HG03460 (cell line): ENCODE measurements at regions not wholly inside any gene's neighbourhood (a gene's known extent, or its start where the extent isn't known, plus 50 kb on each side); places are given as distances from the start of the nearest gene placed in this dataset.
"Not testable (repeated sequence)": the region's sequence is repeated elsewhere in the genome, so short reads cannot be mapped to it uniquely, and the experiment has no call there.

Source experiments
- ATAC-seq: cut with Tn5 transposase; IDR thresholded peaks from one replicate; pipeline ENCODE4 v1.9.1; 2021; ENCODE audit not compliant: unreplicated experiment

DNA sequence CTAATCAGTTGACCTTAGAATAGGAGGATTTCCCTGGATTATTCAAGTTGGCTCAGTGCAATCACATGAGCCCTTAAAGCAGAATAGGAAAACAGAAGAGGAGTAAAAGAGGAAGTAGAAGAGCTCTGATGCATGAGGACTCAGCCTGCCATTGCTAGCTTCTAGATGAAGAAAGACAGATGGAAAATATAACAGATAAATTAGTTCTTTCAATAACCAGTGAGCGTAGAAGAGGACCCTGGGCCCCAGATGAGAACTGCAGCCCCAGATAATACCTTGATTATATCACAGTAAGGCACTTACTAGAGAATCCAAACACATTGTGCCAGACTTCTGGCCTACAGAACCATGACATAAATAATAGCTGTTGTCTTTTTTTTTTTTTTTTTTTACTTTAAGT, 314.0 kb downstream of the RAD51AP2 start:
- ATAC-seq, result not testable (repeated sequence)

DNA sequence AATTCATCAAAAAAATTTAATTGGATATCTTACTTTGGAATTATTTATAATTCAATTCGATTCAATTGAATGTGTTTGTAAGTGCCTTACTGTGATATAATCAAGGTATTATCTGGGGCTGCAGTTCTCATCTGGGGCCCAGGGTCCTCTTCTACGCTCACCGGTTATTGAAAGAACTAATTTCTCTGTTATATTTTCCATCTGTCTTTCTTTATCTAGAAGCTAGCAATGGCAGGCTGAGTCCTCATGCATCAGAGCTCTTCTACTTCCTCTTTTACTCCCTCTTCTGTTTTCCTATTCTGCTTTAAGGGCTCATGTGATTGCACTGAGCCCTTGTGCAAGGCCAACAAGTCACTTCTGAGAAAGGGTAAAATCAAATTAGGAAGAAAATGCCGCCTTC, 315.6 kb downstream of the RAD51AP2 start:
- ATAC-seq, result peak; percentile 85

DNA sequence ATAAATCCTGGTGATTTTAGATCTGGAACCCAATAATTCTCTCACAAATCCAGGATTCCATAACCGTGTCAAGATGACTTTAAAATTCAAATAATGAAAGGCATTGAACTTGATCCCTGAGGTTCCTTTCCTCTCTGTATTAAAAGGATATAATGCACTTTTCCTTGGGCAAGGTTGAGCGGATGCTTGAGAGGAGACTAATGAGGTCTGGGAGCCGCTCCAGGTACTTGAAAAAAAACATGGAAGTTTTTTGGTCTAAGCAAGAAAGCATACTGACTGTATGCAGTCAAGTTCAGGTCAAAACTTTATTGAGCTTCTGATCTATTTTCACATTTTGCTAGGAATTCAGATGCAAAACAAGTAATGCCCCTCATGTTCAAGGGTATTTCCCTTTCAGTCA, 318.5 kb downstream of the RAD51AP2 start:
- no peak for ATAC-seq

DNA sequence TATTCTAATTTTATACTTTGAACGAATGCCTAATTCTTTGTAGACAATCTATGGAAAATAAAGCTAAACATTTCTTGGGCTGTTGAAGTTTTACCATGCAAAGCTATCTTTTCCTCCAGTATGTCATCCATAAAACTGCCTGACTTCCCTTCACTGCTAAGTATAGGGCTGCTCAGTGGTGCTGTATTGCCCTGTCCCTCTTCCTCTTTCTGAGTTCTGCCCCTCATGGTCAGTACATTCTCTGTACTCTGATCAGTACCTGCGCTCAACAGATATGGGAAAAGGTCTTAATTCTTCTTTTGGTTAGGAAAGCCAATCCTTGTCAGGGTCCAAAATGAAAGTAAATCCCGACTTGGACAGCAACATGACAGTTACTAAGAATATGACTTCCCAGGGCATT, 321.9 kb downstream of the RAD51AP2 start:
- ATAC-seq, result no peak

DNA sequence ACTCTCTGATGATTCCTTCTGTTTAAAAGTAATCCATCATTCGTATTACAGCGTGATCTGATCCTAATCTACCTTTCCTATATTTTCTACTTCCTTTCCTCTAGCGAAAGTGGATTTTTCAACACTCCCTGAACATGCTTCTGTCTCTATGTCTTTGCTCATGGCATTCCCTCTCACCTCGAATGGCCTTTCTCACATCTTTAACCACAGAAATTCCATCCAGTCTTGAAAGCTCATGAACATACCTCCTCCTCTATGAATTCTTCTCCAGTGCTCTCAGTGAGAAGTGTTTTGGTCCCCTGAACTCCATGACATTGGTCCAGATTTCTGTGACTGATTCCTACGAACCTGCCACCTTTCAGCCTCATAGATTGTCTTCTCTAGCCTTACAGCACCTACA, 323.2 kb downstream of the RAD51AP2 start:
- no peak for ATAC-seq

DNA sequence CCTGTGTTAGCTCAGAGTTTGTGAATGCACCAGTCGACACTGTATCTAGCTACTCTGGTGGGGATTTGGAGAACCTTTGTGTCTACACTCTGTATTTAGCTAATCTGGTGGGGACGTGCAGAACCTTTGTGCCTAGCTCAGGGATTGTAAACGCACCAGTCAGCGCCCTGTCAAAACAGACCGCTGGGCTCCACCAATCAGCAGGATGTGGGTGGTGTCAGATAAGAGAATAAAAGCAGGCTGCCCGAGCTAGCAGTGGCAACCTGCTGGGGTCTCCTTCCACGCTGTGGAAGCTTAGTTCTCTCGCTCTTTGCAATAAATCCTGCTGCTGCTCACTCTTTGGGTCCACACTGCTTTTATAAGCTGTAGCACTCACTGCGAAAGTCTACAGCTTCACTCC, 324.2 kb downstream of the RAD51AP2 start:
- no peak for ATAC-seq

DNA sequence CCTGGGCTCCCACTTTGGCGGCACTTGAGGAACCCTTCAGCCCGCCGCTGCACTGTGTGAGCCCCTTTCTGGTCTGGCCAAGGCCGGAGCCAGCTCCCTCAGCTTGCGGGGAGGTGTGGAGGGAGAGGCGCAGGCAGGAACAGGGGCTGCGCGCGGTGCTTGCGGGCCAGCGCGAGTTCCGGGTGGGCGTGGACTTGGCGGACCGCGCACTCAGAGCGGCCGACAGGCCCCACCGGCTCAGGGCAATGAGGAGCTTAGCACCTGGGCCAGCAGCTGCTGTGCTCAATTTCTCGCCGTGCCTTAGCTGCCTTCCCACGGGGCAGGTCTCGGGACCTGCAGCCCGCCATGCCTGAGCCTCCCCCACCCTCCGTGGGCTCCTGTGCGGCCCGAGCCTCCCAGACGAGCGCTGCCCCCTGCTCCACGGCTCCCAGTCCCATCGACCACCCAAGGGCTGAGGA, 324.8 kb downstream of the RAD51AP2 start:
- not testable (repeated sequence) for ATAC-seq

DNA sequence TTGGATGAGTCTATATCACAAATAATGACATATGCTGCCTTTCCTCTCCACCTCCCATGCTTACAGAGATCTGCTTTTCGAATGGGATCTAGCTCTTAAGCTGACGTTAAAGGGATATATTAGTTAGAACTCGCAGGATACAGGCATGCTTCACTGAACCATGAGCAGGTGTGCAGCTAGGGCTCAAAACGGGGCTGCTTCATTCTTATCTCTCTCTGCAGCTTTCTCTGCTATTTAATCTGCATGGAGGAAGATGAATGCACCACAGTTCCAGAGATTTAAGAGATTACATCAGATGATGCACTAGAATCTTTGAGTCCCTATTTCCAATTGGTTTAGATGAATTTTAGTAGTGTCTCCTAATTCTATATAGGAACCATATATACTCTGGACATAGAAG, 327.0 kb downstream of the RAD51AP2 start:
- no peak for ATAC-seq

DNA sequence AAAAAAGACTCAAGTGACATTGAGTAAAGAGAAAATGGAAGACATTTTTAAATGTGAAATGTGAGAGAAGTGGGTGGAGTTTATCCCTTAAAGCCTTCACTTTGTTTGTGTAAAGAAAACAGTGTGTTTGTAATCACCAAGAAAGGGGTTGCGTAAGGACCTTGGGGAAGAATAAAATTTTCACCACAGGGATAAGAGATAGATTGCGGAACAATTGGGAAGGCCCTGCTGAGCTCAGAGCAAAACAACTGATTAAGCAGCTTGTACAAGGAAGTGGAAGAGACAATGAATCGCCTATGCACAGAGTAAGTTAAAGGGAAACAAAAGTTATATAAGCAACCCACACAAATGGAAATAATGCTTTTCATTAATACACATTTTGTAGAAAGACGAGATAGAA, 327.7 kb downstream of the RAD51AP2 start:
- ATAC-seq, result no peak

DNA sequence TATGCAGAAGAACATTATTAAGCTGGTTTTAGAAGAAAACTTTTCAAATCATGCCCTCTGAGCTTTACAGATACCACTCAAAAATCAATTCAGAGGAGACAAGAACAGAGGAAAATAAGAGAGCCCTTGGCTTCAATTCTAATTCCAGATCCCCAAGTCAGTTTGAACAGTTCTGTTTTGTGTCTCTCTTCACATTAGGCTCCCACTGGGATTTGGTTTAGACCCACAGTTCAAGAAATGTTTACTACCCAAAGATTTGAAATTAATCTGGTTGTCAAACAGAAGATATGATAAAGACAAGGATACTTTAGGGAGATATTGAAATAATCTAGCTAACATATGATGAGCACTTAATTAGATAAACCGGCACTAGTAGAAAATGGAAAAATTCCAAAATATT, 329.5 kb downstream of the RAD51AP2 start:
- no peak for ATAC-seq

DNA sequence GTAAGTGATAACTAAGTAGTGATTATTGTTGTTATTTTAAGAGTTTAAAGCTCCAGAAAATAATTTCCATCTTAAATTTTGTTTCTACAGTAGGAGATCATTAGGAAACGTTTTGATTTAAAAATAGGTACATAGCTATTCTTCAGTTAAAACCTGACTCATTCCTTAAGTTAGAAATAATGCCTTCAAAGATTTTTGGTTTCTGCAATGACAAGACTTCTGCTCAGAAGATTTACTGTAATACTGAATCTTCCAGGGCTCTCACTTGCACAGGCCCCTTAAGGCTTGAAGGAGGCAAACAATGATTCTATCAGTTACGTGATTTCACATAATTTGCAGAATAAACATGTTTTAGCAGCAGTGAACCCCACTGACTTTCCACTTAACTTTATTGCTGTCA, 333.7 kb downstream of the RAD51AP2 start:
- no peak for ATAC-seq

DNA sequence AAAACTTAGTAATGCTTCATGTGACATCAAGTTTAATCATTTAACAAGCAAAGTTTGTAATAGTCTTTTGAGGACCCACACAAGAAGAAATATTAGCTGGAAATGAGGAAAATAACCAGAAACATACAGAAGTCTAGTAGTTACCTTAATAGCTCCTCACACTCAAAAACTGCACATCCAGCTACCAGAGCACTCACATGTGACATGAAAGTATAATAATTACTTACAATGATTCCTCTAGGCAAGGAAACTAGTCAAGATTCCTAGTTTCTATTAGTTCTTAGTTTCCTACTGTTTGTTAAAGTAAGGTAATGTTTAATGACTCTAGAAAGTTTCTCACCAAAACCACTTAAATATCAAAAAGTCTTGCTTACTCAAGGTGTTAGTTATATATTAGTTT, 335.8 kb downstream of the RAD51AP2 start:
- ATAC-seq, result no peak

DNA sequence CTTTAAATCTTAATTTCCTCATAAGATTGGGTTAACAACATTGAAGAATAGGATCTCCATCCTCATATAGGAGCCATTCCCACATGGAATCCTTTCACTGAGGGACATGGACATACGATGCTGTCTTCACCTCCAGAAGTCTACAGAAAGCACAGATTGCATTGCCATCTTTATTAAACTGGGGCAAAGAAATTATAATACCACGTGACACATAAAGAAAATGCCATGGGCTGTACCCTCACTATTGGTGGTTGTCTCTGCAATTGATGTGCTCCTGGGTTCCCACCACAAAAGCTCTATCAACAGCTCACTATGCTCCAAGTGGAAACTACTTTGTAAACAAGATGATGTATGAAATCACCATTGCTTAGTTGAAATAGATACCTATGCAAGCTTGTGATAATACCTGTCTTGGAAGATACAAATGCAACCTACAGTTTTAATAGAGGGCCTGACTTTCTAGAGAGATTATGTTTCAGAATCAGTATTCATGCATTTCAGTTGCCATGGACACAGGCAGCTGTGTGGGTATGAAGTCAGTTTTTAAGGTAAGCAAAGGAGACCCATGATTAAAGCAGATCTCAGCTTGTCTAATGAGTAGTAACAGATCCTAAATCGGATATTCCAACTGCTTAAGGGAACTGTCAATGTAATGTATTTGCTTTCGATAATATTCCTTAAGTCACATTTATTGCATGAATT, 337.0 kb downstream of the RAD51AP2 start:
- ATAC-seq, result no peak

DNA sequence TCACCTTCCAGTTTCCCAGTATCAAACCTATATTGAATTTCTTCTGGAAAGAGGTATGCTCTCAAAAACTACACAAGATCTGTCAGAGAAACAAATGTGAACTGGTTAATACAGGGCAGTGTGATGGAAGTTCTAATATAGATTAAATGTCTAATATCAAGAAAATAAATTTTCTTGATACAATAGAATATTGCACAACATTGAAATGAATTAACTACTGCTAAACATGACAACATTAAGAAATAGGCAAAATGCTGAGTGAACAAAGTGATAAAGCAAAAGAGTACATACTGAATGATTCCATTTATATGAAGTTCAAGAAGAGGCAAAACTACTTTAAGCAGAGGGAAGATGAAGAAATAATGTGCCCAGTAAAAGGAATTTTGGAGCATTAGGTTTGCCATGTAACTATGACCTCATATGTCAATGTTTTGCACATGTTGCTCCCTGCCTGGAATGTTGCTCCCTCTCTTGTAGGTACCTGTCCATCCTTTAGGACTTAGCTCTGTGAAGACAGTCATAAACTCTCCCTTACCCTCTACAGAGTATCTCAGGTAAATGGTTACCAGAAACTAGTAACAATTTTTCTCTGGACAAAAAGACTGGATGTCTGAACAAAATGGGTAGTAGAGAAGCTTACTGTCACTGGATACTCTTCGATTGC, 339.0 kb downstream of the RAD51AP2 start:
- ATAC-seq, result no peak

DNA sequence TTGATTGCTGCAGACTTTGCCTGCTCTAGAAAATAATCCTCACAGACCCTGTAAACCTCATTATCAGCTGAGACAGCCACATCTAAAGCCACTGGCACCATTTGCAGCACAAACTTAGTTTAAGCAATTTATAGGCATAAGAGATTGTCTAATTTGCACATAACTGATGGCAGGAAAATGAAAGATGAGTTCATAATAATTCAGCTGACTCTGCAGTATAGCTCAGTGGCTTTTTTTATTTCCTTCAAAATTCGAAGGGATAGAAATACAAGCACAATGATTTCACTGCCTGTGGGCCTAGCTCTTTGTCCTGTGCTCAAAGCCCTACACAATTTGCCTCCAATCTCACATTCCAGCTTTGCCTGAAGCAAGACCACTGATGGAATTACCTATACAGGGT, 341.2 kb downstream of the RAD51AP2 start:
- ATAC-seq, result no peak

DNA sequence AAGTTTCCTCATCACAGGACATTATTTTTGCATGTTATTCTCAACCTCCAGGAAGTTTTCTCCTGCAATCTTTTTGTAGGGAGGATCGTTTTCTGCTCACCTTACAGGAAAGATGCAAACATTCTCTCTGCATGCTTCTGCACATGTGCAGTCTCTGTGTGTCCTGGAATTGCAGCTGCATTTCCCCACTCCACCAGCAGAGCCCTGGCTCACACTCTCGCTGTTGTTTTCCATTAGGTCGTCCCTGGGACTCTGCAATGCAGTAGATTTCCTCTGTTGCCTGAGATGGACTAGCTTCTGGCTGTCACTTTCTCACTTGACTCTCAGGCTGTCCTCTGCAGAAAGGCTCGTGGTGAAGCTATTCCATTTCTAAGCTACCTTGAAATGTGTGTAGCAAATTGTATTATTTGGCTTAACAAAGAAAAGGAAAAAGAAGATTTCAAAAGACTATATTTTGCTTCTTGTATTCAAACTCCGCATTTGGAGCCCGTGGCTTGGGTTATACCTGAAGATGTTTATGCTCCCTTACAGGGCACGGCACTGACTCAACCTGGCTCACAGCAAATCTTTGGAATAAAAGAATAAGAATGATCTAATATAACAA, 346.7 kb downstream of the RAD51AP2 start:
- peak; percentile 63 for ATAC-seq

DNA sequence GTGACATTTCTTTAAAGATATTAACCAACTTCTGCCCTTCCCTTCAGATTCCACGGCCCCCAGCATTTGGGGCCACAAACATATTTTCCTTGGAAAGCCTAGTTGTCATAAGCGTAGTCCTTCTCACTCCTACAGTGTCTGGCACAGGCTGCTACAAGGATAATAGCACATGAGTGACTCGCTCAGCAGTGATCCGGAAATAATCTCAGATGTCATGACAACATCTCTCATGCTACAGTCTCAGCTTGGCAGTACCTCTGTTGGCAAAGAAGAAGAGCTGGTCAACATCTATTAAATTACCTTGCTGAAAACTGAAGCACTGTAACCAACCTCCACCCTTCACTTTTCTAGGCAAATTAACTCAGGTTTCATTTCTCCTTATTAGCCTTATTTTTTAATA, 351.7 kb downstream of the RAD51AP2 start:
- no peak for ATAC-seq

DNA sequence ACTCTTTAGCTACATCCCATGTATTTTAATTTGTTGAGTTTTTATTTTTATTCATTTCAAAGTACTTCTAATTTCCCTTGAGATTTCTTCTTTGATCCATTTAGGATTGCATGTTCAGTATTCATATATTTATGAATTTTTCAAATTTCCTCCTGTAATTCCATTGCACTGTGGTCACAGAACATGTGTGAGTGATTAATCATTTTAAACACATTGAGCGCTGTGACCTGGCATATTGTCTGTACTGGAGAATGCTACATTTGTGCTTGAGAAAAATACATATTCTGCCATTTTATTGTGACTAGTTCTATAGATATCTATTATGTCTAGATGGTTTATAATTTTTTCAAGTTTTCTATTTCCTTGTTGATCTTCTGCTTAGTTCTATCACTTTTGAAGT, 353.7 kb downstream of the RAD51AP2 start:
- ATAC-seq, result no peak

DNA sequence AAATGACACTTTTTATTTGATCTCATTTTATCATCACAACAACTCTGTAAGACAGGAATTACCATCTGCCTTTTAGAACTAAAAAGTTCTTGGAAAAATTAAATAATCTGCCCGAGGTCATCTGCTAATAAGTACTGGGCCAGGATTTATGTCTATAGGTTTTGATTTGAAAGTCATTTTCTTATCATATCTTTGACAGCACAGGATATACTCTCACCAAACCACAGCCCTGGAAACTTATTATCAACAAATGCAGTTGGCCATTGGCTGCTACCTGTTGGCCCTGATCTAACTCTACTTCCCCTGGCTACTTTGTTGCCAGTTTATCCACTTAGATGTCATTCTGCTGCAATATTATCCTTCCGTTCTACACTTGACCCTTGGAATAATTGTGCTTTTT, 354.6 kb downstream of the RAD51AP2 start:
- no peak for ATAC-seq

DNA sequence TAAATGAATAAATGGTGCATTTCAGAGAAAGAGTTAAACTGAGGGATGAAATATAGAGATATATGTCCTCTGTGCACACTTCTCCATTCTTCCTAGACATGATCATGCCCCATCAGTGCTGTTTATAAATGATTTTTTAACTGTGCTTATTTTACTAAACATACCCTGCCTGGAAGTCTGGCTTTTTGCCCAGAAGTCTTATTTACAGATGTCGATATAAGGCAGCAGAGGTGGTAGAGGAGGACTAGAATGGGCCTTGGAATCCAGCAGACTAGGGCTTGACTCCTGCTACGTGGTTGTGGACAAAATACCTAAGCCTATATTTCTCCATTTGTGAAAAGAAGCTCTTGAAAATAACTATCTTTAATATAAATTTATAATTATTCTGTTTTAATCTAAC, 355.5 kb downstream of the RAD51AP2 start:
- no peak for ATAC-seq

DNA sequence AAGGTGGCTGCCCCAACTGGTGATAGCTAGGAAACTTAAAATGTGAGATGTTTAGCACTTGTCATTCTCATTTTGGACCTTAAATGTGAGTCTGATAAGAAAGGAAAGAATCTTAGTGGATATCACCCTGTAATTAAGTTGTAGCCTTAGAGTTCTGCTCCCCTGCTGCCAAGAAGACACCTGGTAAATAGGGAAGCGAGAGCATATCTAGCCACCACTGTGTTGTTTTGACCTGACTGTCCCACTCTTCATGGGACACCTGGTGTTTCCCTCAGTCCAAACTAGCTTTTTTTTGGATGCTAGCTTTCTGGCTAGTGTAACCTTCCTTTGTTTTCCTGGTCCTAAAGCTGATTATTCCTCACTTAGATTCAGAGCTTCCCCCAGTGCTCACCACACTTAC, 357.6 kb downstream of the RAD51AP2 start:
- ATAC-seq, result peak; percentile 68

DNA sequence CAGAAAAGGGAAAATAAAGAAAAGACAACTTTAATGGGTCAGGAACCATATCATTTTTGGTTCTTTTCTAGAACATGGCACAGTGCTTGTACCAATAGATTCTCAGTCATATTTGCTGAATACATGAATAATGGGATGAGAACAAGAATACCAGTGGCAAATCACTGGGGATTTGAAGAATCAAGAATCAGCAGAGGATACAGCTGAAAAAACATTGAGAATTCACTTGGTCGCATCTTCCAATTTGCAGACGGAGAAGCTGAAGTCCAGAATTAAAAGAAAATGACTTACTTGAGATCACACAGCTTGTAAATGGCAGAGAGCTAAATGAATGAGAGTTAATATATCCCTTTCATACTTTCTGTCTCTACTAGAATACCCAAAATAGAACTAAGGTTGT, 362.2 kb downstream of the RAD51AP2 start:
- no peak for ATAC-seq
